ENCODE measurements at regions not wholly inside any gene's neighbourhood (a gene's known extent, or its start where the extent isn't known, plus 50 kb on each side); places are given as distances from the start of the nearest gene placed in this dataset.
"Not testable (repeated sequence)": the region's sequence is repeated elsewhere in the genome, so short reads cannot be mapped to it uniquely, and the experiment has no call there.

- not testable (repeated sequence) for TF ChIP-seq SUZ12 (IDR thresholded peaks at IDR 0.05); BHLHE40 (IDR thresholded peaks at IDR 0.05; ENCODE audit: borderline replicate concordance); ARNT (IDR thresholded peaks at IDR 0.05); FOXK2 (IDR thresholded peaks at IDR 0.05); SP1 (IDR thresholded peaks at IDR 0.05)
These were observed 1744.1 kb upstream of the TPTE start for GRCh38 chr21:8777260-8777659.

All from HEK293T (cell line).